Skeletal muscle satellite cell (primary cell): ENCODE measurements at regions not wholly inside any gene's neighbourhood (a gene's known extent, or its start where the extent isn't known, plus 50 kb on each side); places are given as distances from the start of the nearest gene placed in this dataset.
"Not testable (repeated sequence)": the region's sequence is repeated elsewhere in the genome, so short reads cannot be mapped to it uniquely, and the experiment has no call there.

ENCODE experiments used
- H3K27me3 ChIP-seq: 2 replicates; pipeline ENCODE4 v1.7.0; 2013; ENCODE audit warnings: low read length; ENCODE audit not compliant: control insufficient read depth, insufficient read depth
- H3K36me3 ChIP-seq: 2 replicates; pipeline ENCODE4 v1.7.0; 2013; ENCODE audit warnings: mild to moderate bottlenecking, control low read depth, low read length; ENCODE audit not compliant: insufficient read depth
- H3K4me1 ChIP-seq: 2 replicates; pipeline ENCODE4 v1.7.0; 2013; ENCODE audit warnings: low read length; ENCODE audit not compliant: control insufficient read depth, insufficient read depth
- H3K4me2 ChIP-seq: 2 replicates; pipeline ENCODE4 v1.7.0; 2013; ENCODE audit warnings: mild to moderate bottlenecking, low read length
- H3K4me3 ChIP-seq: 2 replicates; pipeline ENCODE4 v1.7.0; 2013; ENCODE audit warnings: low read length
- H3K9ac ChIP-seq: 2 replicates; pipeline ENCODE4 v1.7.0; 2013; ENCODE audit warnings: mild to moderate bottlenecking, low read depth, low read length, moderate library complexity
- H3K9me3 ChIP-seq: replicated peaks from 2 replicates; pipeline ENCODE4 v1.7.0; 2013; ENCODE audit warnings: mild to moderate bottlenecking, control low read depth, low read length

GRCh38 chr2:212723226-212723625 lies 184.6 kb upstream of the ERBB4 start:
- Histone ChIP-seq H3K36me3 (no peaks in the 10 kb centered on the region), H3K4me1 (peaks cover 11% of the 10 kb centered on the region), H3K9me3 (no peaks in the 10 kb centered on the region)

DNA sequence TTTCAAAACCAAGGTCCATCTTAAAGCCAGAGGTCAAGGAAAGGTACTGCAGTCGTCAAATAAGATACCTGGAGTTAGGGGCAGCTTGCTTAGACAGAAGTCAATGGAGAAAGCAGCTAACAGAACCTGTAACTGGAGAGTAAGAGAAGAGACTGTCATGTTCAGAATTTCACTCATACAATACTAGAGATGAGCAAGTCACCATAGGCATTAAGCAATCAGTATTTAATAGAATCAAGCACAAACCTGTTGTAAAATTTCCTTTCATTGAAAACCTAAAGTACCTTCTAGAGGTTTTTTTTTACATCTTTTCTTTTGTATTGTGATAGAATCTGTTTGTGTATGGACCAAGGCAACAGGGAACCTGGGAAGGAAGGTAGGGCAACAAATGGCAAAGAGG lies 183.4 kb upstream of the ERBB4 start:
- Histone ChIP-seq H3K4me1 (peaks cover 11% of the 10 kb centered on the region), H3K27me3 (no peaks in the 10 kb centered on the region), H3K4me3 (no peak overlapping the region), H3K36me3 (no peaks in the 10 kb centered on the region), H3K9ac (no peak overlapping the region), H3K9me3 (no peaks in the 10 kb centered on the region), H3K4me2 (no peak overlapping the region)

More at GRCh38 chr2:212723226-212723625, 184.6 kb upstream of the ERBB4 start:
- H3K4me2 ChIP-seq: peak overlapping the region; percentile 51
- no peak overlapping the region for H3K4me3 ChIP-seq
- H3K27me3 ChIP-seq: no peaks in the 10 kb centered on the region
- no peak overlapping the region for H3K9ac ChIP-seq

GRCh38 chr2:212721026-212721451 lies 182.4 kb upstream of the ERBB4 start:
- H3K4me1 ChIP-seq: peaks cover 11% of the 10 kb centered on the region
- H3K36me3 ChIP-seq: no peaks in the 10 kb centered on the region
- H3K27me3 ChIP-seq: no peaks in the 10 kb centered on the region
- H3K9ac ChIP-seq: no peak overlapping the region
- H3K4me2 ChIP-seq: no peak overlapping the region
- no peaks in the 10 kb centered on the region for H3K9me3 ChIP-seq
- H3K4me3 ChIP-seq: no peak overlapping the region

- H3K4me2 ChIP-seq, H3K36me3 ChIP-seq, H3K4me1 ChIP-seq, H3K9ac ChIP-seq, H3K4me3 ChIP-seq, H3K9me3 ChIP-seq, H3K27me3 ChIP-seq: not testable (repeated sequence)
These were observed 176.8 kb upstream of the ERBB4 start for GRCh38 chr2:212715411-212715810.

- no peak overlapping the region for H3K4me3 ChIP-seq
- H3K4me1 ChIP-seq: peaks cover 14% of the 10 kb centered on the region
- no peak overlapping the region for H3K9ac ChIP-seq
- no peak overlapping the region for H3K4me2 ChIP-seq
- H3K27me3 ChIP-seq: no peaks in the 10 kb centered on the region
- H3K9me3 ChIP-seq: no peaks in the 10 kb centered on the region
- H3K36me3 ChIP-seq: no peaks in the 10 kb centered on the region
These were observed 175.1 kb upstream of the ERBB4 start for GRCh38 chr2:212713681-212714080.

DNA sequence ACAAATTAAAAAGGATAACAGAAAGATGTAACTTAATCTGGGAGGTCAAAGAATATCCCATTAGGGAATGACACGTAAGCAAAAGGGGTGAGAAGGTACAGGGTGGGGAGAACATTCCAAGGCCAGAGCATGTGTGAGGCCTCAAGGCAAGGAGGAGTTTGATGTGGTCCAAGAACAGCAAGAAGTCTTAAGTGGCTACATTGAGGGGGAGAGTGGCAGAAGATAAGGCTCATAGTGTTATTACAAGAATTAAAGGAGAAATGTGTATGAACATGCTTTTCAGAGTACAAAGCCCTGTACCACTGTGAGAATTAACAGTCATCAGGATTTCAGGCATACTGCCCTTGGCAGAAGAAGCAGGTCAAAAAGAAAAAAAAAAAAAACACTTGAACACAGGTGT lies 174.4 kb upstream of the ERBB4 start:
- no peaks in the 10 kb centered on the region for H3K27me3 ChIP-seq
- peaks cover 14% of the 10 kb centered on the region for H3K4me1 ChIP-seq
- no peak overlapping the region for H3K4me2 ChIP-seq
- H3K9me3 ChIP-seq: no peaks in the 10 kb centered on the region
- H3K4me3 ChIP-seq: no peak overlapping the region
- H3K9ac ChIP-seq: no peak overlapping the region
- H3K36me3 ChIP-seq: no peaks in the 10 kb centered on the region

DNA sequence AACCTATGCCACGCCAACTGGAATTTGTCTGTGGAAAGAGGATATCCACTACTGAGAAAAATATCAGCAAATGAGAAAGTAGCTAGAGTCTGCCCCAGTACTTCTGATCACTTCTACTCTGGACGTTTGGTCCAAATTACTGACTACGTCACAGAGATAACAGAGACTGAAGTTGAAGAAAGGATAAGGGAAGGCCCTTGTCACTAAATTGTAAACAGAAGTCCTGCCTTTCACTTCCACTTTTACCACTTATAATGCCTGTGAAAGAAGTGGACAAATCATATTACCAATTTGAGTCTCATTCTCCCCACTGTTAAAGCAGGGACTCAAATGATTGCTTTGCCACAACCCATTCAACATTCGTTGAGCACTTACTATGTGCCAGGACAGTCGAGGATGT lies 173.9 kb upstream of the ERBB4 start:
- peaks cover 14% of the 10 kb centered on the region for H3K4me1 ChIP-seq
- no peaks in the 10 kb centered on the region for H3K27me3 ChIP-seq
- H3K36me3 ChIP-seq: no peaks in the 10 kb centered on the region
- no peak overlapping the region for H3K9ac ChIP-seq
- H3K4me2 ChIP-seq: no peak overlapping the region
- H3K9me3 ChIP-seq: no peaks in the 10 kb centered on the region
- no peak overlapping the region for H3K4me3 ChIP-seq

DNA sequence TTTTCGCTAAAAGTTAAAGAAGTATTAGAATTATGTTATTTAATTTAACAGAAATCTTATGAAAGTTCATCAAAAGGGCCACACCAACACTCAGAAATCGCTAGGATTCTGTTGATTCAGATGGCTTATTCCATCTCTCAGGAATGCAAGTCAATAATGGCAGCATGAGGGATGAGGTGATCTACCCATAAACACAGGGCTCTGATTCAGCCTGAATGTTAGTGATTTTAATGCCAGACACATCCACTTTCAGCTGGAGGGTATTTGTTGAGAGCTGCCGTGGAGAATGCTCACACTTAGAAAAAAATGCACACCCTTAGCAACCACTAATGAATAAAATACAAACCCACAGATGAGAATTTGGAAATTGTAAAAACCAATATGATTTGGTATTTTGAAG lies 173.3 kb upstream of the ERBB4 start:
- no peaks in the 10 kb centered on the region for H3K36me3 ChIP-seq
- peaks cover 14% of the 10 kb centered on the region for H3K4me1 ChIP-seq
- no peaks in the 10 kb centered on the region for H3K9me3 ChIP-seq
- no peaks in the 10 kb centered on the region for H3K27me3 ChIP-seq
- H3K9ac ChIP-seq: no peak overlapping the region
- no peak overlapping the region for H3K4me3 ChIP-seq
- peak overlapping the region; percentile 7 for H3K4me2 ChIP-seq

GRCh38 chr2:212709280-212709679 lies 170.7 kb upstream of the ERBB4 start:
- Histone ChIP-seq H3K36me3 (no peaks in the 10 kb centered on the region), H3K9me3 (no peaks in the 10 kb centered on the region), H3K4me1 (peaks cover 14% of the 10 kb centered on the region), H3K27me3 (no peaks in the 10 kb centered on the region), H3K9ac (no peak overlapping the region), H3K4me3 (no peak overlapping the region), H3K4me2 (no peak overlapping the region)

GRCh38 chr2:212708355-212708754 lies 169.8 kb upstream of the ERBB4 start:
- Histone ChIP-seq H3K27me3 (no peaks in the 10 kb centered on the region), H3K4me3 (no peak overlapping the region), H3K4me1 (peaks cover 14% of the 10 kb centered on the region), H3K4me2 (no peak overlapping the region), H3K9me3 (no peaks in the 10 kb centered on the region), H3K9ac (no peak overlapping the region), H3K36me3 (no peaks in the 10 kb centered on the region)

DNA sequence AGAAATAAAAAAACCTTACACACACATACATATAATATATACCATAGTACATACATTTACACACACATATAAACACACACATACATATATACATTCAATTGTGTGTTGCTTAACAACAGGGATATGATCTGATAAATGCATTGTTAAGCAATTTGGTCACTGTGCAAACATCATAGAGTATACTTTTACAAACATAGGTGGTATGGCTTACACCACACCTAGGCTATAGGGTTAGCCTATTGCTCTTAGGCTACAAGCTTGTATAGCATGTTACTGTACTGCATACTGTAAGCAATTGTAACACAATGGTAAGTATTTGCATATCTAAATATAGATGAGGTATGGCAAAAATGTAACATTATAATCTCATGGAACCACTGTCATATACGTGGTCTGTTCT lies 156.8 kb upstream of the ERBB4 start:
- H3K9me3 ChIP-seq: no peaks in the 10 kb centered on the region
- H3K9ac ChIP-seq: no peak overlapping the region
- no peaks in the 10 kb centered on the region for H3K27me3 ChIP-seq
- H3K36me3 ChIP-seq: no peaks in the 10 kb centered on the region
- no peak overlapping the region for H3K4me3 ChIP-seq
- H3K4me2 ChIP-seq: no peak overlapping the region
- H3K4me1 ChIP-seq: no peaks in the 10 kb centered on the region

DNA sequence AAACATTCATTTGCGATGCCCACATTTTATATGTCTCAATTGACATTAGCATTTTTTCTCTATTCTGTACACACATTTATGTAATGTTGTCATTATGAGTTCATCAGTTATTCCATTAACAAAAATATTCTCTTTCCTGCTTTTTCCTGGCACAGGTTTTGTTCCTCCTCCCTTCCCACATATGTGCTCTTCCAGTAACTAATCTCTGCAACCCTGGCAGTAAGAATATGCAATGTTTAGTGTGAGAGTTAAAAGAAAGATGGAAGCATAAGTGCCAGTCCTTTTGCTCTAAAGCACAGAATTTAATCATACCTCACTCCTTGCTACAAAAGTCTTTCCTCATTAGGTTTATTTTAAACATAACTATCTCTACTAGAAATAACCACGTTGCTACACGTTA lies 155.8 kb upstream of the ERBB4 start:
- H3K36me3 ChIP-seq: no peaks in the 10 kb centered on the region
- H3K27me3 ChIP-seq: no peaks in the 10 kb centered on the region
- no peak overlapping the region for H3K4me3 ChIP-seq
- no peaks in the 10 kb centered on the region for H3K4me1 ChIP-seq
- H3K9me3 ChIP-seq: no peaks in the 10 kb centered on the region
- no peak overlapping the region for H3K9ac ChIP-seq
- no peak overlapping the region for H3K4me2 ChIP-seq
